ENCODE measurements at regions not wholly inside any gene's neighbourhood (a gene's known extent, or its start where the extent isn't known, plus 50 kb on each side); places are given as distances from the start of the nearest gene placed in this dataset.

GRCh38 chr6:3607599-3607998 is 143.9 kb downstream of the PXDC1 start (continued):
- TF ChIP-seq CTCF (IDR thresholded peaks at IDR 0.05), result no peak
- no peak for TF ChIP-seq MXD4 (CRISPR knock-in tag; IDR thresholded peaks at IDR 0.05; ENCODE audit: borderline replicate concordance)
- TF ChIP-seq FOXK1 (CRISPR knock-in tag; IDR thresholded peaks at IDR 0.05), result no peak
- TF ChIP-seq IRF1 (CRISPR knock-in tag; IDR thresholded peaks at IDR 0.05), result no peak
- no peak for TF ChIP-seq ZNF281 (CRISPR knock-in tag; IDR thresholded peaks at IDR 0.05)
- no peak for TF ChIP-seq ZNF532 (CRISPR knock-in tag; IDR thresholded peaks at IDR 0.05; ENCODE audit: borderline replicate concordance)
- no peak for TF ChIP-seq E2F5 (CRISPR knock-in tag; IDR thresholded peaks at IDR 0.05)
- no peak for TF ChIP-seq MAX (CRISPR knock-in tag; IDR thresholded peaks at IDR 0.05)

GRCh38 chr6:3607171-3607570 is 144.3 kb downstream of the PXDC1 start:
- DNase-seq (ENCODE audit: low spot score) (no peak), ATAC-seq (no peak)
- CTCF ChIA-PET, result no interaction called here
- TF ChIP-seq CREM (CRISPR knock-in tag; IDR thresholded peaks at IDR 0.05) (no peak), CTCF (IDR thresholded peaks at IDR 0.05) (no peak), SP1 (CRISPR knock-in tag; conservative IDR thresholded peaks at IDR 0.05) (no peak), TP53 (CRISPR knock-in tag; IDR thresholded peaks at IDR 0.05) (no peak), NR2C2 (CRISPR knock-in tag; IDR thresholded peaks at IDR 0.05) (no peak), JUN (CRISPR knock-in tag; IDR thresholded peaks at IDR 0.05) (no peak), ZNF232 (CRISPR knock-in tag; IDR thresholded peaks at IDR 0.05) (no peak), E2F5 (CRISPR knock-in tag; IDR thresholded peaks at IDR 0.05) (no peak), SMAD4 (CRISPR knock-in tag; IDR thresholded peaks at IDR 0.05) (no peak), ZNF138 (CRISPR knock-in tag; conservative IDR thresholded peaks at IDR 0.05) (no peak), ZNF281 (CRISPR knock-in tag; IDR thresholded peaks at IDR 0.05) (no peak), MXD4 (CRISPR knock-in tag; IDR thresholded peaks at IDR 0.05; ENCODE audit: borderline replicate concordance) (no peak), PREB (CRISPR knock-in tag; IDR thresholded peaks at IDR 0.05; ENCODE audit: borderline replicate concordance) (no peak)
- Mint-ChIP-seq H3K36me3 (peaks cover 2% of the 10 kb centered on the region; the same call in 1 of the 2 replicates), H3K27ac (no peak overlapping the region), H3K4me1 (no peaks in the 10 kb centered on the region), H3K9me3 (peaks cover 4% of the 10 kb centered on the region), H3K27me3 (ENCODE audit: low read depth) (peaks cover 5% of the 10 kb centered on the region; the same call in 1 of the 2 replicates), H3K4me3 (no peak overlapping the region)
- POLR2A ChIA-PET, result no interaction called here

Data from WTC11 (cell line).